GM21390 (cell line): ENCODE measurements at regions not wholly inside any gene's neighbourhood (a gene's known extent, or its start where the extent isn't known, plus 50 kb on each side); places are given as distances from the start of the nearest gene placed in this dataset.

Experiments used
- ATAC-seq: cut with Tn5 transposase; IDR thresholded peaks from one replicate; pipeline ENCODE4 v1.9.1; 2021; ENCODE audit not compliant: unreplicated experiment

DNA sequence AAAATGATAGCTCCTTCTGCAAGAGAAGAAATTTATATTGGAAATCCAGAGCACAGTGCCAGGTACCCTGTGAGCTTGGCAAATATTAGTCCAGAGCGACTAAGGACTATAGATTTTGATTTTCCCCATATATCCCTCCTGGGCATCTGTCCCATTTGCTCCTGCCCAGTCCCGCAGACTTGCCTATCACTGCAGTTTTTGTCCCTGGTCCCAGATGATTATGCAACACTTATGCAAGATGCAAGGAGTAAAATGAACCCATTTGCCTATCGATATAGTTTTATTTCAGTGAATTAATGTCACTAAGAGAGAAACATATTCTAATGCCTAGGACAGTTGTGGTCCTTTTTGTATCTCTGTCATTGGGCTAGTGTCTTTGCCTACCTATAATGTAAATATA lies 215.9 kb upstream of the BMP4 start:
- ATAC-seq = no peak

DNA sequence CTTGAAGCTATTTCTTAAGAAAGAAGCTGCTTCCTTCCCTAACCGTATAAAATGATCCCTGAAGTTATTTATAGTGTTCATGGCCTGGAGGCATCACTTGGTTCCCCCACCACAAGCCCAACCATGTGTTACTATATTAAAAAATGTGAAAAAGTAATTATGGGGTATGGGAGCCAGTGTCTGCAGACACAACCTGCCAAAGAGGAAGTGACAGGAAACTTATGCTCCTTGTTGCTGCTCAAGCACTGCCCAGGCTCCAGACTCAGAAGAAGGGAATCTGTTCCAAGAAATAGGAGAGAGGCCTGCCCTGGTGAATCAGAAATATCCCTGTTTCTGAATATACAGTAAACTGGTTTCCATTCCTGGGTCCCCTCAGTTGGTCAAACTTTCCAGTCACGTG lies 217.2 kb upstream of the BMP4 start:
- ATAC-seq = no peak

DNA sequence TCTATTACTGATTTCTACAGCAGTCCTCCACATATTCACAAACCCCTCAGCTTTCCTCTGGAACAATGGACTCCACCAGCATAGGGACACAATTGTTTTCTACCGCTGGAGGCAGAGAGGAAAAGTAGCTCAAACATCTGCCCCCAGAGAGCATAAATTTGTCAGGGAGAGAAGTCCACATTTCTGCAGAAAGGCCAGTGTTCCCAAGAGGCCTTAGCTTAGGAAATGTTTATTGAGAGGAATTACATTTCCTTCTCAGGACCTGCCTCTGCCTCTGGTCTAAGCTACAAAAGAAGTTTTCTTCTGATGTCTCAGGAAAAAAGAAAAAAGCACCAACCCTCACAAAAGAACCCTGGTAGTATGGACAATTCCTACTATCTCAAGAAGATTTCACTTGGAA lies 217.8 kb upstream of the BMP4 start:
- ATAC-seq = no peak

DNA sequence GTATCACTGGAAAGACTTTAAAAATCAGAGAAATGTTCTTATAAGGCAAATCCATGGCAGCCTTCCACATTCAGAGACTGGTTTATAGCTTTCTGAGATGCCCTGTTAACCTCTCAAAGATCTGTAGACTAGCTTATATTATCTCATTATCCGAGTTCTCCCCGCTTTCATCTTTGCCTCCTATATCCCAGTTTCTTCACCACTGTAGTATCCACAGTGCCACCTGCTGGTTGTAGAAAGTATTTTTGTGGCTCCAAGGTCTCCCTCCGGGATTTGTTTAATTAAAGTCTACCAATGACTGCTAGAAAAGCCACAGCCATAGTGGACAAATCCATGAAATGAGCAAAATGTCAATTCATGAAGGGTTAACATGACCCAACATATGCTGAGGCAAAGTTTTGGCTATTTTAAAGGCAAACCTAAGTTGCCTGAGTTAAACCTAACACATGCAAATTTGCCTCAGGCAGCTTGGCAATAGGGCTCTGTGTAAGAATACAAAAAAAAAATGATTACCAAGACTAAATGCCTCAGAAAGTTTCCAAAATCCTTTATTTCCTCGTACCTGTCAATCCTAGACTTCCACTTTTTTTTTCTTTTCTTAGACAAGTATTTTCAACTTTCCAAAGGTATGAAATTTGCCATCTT lies 218.8 kb upstream of the BMP4 start:
- ATAC-seq = no peak

DNA sequence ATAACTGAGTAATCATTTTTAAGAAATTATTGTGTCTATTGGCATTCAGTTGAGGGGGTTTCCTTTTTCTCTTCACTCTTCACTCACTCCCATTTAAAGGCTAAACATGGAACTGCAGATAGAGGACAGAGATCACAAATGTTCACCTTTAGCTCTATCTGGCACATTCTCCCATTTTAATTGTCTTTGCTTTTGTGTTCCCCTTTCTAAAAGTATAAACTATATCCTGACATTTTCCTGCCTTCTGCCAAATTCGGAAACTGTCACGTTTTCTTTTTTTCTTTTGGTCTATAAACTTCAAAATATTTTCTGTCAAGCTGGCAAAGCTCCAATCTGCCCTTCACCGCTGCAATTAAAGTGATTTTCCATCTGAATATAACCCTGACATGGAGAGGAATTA lies 219.8 kb upstream of the CDKN3 start:
- ATAC-seq = no peak

DNA sequence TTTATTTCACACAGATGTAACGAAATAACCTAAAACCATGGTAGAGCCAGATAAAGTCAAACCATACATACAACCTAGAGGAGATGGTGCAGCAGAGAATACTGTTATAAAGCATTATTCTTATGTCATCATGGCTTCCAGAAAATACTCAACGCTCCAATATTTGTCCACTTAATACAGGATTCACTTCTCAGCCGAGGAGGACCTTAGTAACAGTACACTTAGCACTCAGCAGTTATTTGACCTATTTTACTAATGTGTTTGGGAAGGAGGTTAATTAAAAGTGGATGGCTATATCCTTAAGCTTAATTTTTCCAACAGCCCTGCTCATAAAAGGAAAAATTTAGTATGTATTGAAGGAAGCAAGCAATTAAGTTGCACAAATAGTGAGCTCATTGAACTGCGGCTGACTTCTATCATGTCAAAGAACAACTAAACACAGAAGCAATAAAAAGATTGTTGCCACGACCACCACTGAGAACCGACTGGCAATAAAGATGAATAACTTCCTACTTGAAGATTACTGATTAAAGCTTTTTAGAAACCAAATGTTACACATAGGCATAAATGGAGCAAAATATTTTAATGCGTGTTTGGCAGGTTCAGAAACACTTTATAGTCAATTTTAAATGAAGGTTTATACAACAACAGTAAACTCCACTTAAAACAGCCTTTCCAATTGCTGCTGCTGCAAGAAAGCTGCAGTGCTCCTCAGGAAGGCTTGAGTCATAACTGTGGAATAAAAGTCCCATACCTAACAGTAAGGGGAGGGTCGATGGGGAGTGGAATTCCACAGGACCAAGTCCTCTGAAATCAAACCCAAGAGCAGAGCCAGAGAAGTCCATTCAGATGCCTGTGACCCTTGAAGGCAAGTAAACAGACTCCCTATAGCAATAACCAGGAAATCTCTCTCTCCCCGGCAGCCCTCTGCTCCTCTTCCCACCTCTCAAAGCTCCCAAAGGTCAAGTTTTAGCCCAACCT lies 218.9 kb upstream of the CDKN3 start:
- no peak for ATAC-seq

DNA sequence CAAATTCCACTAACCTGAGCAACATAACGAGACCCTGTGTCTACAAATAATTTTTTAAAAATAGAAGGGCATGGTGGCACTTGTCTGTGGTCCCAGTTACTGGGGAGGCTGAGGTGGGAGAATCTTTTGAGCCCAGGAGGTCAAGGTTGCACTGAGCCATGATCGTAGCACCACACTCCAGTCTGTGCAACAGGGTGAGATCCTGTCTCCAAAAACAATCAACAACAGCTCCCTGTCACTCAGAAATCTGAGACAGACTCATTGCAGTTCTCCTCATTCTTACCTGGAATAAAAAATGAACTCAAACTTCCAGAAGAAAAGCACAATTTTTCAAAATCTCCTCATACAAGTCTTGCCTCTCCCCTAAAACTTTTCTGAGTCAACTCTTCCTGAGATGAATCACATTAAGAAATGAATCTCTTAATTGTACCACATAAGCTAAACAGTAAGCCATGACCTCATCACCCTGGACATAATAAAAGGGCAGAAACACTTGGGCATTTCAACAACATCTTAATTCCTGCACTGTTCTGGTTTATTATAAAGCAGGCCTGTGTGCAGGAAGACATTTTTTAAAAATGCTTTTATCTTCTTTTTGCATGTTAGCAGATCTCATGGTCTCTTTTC lies 214.3 kb upstream of the CDKN3 start:
- ATAC-seq = no peak

DNA sequence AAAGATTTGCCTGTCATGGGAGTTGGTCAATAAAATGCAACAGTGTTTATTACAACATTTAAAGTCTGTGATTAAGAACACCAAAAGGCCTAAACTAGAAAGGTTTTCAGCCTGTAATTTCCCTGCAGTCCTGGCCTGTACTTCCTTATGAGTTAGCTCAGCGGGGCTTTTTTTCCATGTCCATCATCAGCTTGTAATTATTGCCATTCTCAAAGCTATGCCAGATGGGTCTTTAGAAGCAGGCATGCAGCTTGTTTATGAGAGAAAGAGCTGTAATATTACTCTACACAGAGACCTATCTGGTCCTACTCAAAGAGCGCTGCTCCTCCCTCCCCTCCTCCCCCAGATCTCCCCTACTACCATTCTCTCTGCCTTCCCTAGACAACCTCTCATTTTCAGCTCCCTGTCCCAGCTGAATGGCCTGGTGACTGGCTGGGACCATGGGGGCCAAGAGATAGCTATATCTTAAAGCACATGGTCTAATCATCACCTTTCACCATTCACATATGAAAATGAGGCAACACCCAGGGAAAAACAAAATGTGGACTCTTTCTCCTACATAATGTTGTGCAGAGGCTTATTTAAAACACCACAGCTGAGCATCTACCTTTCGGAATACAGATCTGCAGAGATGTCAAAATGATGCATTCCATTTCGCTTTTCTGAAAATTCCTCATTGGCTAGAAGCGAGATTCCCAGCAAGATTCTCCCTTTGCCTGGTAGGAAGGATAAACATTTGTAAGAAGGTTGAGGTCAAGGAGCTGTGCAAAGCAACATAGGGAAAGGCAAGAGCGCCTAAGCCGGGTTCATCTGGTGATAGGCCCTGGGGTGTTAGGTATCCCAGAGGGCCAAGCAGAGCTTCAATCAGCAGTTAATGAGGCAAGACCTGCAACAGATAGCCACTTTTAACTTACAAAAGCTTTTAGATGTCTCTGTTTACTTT lies 209.7 kb upstream of the CDKN3 start:
- no peak for ATAC-seq

DNA sequence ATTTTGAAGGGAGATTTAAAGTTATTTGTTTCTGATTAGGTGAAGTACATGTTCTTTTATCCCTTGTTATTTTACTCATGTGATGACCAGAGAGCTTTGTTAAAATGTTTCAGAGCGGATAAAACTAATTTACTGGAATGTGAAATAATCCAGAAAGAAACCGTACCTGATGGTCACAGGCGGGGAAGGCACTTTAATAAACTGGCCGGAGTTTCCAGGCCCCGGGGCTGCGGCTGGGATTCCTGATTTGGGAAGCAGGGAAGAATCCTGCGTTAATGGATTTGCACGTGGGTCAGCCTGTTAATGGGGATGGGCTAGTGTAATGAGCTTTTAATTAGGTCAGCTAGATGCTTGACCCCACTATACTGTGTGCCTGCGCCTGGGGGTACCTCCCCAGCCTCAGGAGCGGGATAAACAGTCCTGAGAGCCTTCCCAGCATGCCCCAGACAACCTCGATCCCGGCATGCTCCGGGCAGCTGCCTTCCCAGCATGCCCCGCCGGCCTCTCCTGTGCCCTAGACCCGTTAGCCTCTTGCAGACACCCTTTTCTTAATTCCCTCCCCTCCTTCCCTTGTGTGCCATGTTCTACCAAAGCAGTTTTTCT lies 208.6 kb upstream of the CDKN3 start:
- no peak for ATAC-seq

DNA sequence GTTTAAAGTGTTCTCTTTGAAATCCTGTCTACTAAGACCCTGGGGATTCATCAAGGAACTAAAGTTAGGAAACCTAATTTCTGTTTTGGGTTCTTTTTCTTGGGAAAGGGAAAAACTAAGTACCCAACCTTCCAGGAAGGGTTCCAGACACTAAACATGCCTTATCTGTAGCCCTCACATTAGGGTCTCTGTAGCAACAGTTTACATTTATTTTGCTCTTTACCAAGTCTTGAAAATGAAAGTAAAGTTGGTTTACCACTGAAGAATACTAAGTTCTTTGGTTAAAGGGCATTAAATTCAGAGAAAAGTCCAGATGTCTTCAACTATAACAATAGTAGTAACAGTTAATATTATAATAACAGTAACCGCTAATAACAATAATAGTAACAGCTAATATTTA lies 207.5 kb upstream of the CDKN3 start:
- no peak for ATAC-seq

DNA sequence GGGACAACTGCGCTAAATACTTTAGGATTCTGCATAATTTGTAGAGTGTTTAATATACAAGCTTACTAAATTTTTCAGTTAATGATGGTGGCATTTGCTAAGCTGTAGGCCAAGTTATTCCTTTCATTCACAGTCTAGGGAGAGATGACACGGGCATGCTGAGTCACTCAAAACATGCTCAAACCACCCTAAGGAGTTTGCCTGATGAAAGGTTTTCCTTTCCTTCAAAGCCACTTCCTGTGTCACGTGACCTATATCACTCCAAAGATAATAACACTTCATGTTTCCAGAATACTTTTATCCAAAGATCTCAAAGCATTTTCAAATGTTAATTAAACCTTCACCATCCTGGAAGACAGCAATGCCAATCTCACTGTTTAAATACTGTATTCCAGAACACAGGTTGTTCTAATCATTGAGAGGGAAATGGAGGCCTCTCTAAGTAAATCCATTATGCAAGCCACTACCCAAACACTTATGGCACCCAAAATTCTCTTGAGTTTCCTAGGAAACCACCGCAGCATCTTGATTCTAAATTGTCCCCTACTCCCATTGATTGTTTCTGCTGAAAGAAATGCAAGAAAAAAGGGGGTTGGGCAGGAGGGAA lies 207.0 kb upstream of the CDKN3 start:
- no peak for ATAC-seq

DNA sequence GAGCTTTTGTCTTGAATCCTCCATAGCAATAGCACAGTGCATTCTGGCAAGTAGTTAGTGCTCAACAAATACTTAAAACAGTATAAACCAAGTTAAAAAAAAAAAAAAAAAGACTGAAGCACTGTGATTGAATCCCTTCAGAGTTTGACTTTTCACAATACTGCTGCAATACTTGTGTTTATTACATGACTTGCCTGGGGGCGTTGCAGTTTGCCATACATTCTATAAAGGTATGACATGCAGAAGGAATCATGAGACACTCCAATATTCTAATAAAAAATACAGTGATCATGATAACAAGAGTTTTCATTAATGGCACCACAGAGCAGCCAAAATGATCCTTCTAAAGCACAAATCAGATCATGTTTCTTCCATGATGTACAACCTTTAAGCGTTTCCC lies 205.0 kb upstream of the CDKN3 start:
- ATAC-seq = no peak

DNA sequence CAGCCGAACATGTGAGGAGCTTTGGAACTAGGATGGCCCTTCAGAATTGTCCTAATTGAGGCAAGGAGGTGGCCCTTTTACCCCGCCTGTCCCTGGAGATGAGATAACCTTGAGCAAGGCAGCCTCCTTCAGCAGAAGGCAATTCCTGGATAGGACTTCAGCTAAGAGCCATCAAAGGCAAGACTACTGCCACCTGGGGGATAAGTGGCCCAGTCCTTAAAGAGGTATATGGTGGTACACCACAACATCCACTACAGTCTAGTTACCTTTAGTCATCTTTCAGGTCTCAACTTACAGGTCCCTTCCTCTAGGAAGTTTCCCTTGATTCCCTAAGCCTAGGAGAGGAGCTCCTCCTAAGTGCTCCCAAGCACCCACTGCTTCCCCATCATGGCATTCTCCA lies 204.2 kb upstream of the CDKN3 start:
- no peak for ATAC-seq

DNA sequence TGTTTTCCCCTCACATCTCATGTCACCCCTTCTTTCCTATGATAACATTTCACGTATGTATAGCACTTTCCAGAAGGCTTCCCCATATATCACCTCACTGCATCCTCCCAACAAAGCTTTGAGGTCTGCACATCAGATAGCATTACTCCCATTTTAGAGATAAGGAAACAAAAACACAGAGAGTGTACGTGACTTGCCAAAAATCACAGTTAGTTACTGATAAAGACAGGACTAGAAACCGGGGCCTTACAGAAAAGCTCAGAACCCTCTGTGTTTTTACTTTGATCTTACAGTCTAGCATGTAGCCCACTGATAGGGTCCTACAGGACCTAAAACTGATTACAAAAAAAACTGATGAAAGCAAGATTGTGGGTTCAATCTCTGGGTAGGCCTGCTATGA lies 202.9 kb upstream of the CDKN3 start:
- no peak for ATAC-seq

DNA sequence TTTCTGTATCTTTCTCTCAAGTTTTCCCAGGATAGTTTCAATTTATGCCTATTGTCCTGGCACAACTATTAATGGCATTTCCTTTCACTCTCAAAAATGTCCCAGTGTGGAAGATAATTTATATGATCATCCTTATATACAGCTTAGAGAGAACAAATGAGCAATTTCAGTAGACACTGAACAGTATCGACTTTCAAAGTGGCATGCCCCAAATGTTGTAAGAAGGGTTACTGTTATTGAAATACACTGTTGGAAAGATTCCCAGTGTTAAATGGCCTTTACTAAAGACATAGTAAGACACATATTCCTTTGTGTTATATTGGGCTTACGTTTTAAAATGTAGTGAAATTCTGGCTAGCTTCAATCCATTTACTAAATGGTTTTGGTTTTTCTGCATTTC lies 202.3 kb upstream of the CDKN3 start:
- no peak for ATAC-seq

DNA sequence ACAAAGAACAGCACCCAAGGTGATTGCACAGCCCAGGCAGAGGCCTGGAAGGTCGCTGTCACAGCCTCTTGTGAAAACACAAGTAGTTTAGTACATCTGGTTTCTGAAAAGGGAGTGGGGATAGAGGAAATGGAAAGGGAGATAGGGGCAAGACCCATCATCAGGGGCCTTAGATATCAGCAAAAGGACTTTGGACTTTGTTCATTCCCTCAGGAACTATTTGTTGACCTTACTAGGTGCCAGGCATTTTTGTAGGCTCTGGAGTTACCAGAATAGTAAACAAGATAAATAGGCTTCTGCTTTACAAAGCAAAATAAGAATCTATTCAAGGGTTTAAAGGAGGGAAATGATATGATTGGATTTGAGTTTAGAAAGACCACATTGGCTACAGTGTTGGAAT lies 199.4 kb upstream of the CDKN3 start:
- ATAC-seq = no peak

DNA sequence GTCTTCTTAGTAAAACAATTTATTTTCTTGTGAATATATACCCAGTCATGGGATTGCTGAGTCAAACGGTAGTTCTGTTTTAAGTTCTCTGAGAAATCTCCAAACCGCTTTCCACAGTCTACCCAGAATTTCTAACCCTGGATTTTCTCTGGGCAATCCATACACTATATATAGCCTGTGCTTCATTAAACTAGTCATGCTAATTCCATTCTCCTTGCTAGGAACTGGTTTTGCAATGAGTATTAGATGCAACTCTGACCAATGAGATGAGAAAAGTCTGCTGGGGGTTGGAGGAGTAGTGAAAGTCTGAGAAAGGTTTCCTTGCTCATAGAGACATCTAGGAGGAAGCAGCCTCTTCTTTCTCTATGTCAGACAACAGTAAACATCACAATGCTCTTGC lies 196.1 kb upstream of the CDKN3 start:
- ATAC-seq = no peak

DNA sequence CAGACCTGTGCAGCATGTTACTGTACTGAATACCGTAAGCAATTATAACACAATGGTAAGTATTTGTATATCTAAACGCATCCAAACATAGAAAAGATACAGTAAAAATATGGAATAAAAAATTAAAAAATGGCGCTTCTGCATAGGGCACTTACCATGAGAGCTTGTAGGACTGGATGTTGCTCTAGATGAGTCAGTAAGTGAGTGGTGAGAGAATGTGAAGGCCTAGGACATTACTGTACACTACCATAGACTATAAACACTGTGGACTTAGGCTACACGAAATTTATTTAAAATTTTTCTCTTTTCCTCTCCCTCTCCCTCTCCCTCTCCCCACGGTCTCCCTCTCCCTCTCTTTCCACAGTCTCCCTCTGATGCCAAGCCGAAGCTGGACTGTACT lies 194.5 kb upstream of the CDKN3 start:
- no peak for ATAC-seq

DNA sequence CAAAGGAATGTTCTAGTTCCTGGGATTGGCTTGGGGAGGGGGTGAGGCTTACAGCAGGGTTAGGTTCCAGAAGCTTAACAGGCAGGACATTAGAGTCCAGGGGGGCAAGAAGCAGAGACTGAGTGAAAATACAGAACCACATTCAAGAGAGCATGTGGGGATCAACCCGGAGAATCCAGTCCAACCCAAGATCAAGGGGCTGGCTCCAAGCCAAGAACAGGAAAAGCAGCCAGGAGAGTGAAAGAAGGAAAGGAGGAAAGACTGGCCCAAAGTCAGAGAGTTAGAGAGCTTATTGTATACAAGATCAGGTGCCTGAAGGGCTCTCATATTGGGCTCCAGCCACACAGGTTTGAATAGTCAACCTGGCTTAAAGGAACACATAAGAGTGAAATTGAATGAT lies 190.3 kb upstream of the CDKN3 start:
- no peak for ATAC-seq

DNA sequence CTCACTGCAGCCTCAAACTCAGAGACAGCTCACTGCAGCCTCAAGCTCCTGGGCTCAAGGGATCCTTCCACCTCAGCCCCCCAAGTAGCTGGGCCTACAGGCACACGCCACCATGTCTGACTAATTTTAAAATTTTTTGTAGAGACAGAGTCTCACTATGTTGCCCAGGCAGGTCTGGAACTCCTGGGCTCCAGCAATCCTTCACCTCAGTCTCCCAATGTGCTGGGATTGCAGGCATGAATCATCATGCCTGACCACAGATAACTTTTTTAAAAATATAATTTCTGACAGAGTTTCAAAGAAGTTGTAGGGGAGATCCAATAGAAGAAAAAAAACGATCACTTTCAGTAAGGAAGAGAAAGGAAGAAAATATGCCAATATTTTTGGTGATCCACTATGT lies 189.7 kb upstream of the CDKN3 start:
- ATAC-seq = no peak
